ENCODE measurements at regions not wholly inside any gene's neighbourhood (a gene's known extent, or its start where the extent isn't known, plus 50 kb on each side); places are given as distances from the start of the nearest gene placed in this dataset.

GRCh38 chr6:74128536-74128935, 432.5 kb downstream of the CD109 start (continued):
- TF ChIP-seq ZNF462 (CRISPR knock-in tag; IDR thresholded peaks at IDR 0.05) (no peak), ZNF331 (CRISPR knock-in tag; IDR thresholded peaks at IDR 0.05; ENCODE audit: low read depth) (no peak)

GRCh38 chr6:74117113-74117512, 421.1 kb downstream of the CD109 start:
- H4K20me1 ChIP-seq (replicated peaks; ENCODE audit: insufficient read depth) = no peaks in the 10 kb centered on the region
- no peaks in the 10 kb centered on the region for H3K36me3 Mint-ChIP-seq (ENCODE audit: low read depth)
- no peaks in the 10 kb centered on the region for H3K27me3 Mint-ChIP-seq (ENCODE audit: insufficient read depth, low read depth, poor library complexity)
- no peak overlapping the region for H2AFZ ChIP-seq
- no peak overlapping the region for H3K27ac ChIP-seq (ENCODE audit: low read depth)
- H3K4me1 ChIP-seq (ENCODE audit: insufficient read depth) = no peaks in the 10 kb centered on the region
- H3K4me3 Mint-ChIP-seq = no peak overlapping the region
- H3K27ac Mint-ChIP-seq = no peak overlapping the region
- no peak overlapping the region for H3K4me3 ChIP-seq
- H3K79me2 ChIP-seq (replicated peaks; ENCODE audit: insufficient read depth) = no peaks in the 10 kb centered on the region
- H3K4me1 Mint-ChIP-seq = no peaks in the 10 kb centered on the region
- DNase-seq (ENCODE audit: low spot score) (no peak), ATAC-seq (no peak)
- no peaks in the 10 kb centered on the region for H3K27me3 ChIP-seq (ENCODE audit: insufficient read depth)
- no peaks in the 10 kb centered on the region for H3F3A ChIP-seq (replicated peaks; ENCODE audit: low read depth)
- no peak overlapping the region for H3K4me2 ChIP-seq
- H3K9me2 ChIP-seq (ENCODE audit: insufficient read depth) = no peaks in the 10 kb centered on the region; the same call in 1 of the 2 replicates
- no peaks in the 10 kb centered on the region; the same call in 1 of the 3 replicates for H3K9me3 Mint-ChIP-seq
- no peaks in the 10 kb centered on the region for H3K36me3 ChIP-seq (ENCODE audit: insufficient read depth)
- TF ChIP-seq ZNF114 (CRISPR knock-in tag; IDR thresholded peaks at IDR 0.05) = no peak
- TF ChIP-seq POLR2AphosphoS5 (IDR thresholded peaks at IDR 0.05; ENCODE audit: low read depth) = no peak
- TF ChIP-seq, protein P1, sequence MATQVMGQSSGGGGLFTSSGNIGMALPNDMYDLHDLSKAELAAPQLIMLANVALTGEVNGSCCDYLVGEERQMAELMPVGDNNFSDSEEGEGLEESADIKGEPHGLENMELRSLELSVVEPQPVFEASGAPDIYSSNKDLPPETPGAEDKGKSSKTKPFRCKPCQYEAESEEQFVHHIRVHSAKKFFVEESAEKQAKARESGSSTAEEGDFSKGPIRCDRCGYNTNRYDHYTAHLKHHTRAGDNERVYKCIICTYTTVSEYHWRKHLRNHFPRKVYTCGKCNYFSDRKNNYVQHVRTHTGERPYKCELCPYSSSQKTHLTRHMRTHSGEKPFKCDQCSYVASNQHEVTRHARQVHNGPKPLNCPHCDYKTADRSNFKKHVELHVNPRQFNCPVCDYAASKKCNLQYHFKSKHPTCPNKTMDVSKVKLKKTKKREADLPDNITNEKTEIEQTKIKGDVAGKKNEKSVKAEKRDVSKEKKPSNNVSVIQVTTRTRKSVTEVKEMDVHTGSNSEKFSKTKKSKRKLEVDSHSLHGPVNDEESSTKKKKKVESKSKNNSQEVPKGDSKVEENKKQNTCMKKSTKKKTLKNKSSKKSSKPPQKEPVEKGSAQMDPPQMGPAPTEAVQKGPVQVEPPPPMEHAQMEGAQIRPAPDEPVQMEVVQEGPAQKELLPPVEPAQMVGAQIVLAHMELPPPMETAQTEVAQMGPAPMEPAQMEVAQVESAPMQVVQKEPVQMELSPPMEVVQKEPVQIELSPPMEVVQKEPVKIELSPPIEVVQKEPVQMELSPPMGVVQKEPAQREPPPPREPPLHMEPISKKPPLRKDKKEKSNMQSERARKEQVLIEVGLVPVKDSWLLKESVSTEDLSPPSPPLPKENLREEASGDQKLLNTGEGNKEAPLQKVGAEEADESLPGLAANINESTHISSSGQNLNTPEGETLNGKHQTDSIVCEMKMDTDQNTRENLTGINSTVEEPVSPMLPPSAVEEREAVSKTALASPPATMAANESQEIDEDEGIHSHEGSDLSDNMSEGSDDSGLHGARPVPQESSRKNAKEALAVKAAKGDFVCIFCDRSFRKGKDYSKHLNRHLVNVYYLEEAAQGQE (IDR thresholded peaks at IDR 0.05; ENCODE audit: unreplicated experiment) = no peak
- no peak for TF ChIP-seq STAT1 (IDR thresholded peaks at IDR 0.05; ENCODE audit: unreplicated experiment)
- TF ChIP-seq EZH2phosphoT487 (IDR thresholded peaks at IDR 0.05; ENCODE audit: unreplicated experiment) = no peak
- TF ChIP-seq ZNF462 (CRISPR knock-in tag; IDR thresholded peaks at IDR 0.05) = no peak

Measured in GM23338 (cell line).